ENCODE measurements at regions not wholly inside any gene's neighbourhood (a gene's known extent, or its start where the extent isn't known, plus 50 kb on each side); places are given as distances from the start of the nearest gene placed in this dataset.

DNA sequence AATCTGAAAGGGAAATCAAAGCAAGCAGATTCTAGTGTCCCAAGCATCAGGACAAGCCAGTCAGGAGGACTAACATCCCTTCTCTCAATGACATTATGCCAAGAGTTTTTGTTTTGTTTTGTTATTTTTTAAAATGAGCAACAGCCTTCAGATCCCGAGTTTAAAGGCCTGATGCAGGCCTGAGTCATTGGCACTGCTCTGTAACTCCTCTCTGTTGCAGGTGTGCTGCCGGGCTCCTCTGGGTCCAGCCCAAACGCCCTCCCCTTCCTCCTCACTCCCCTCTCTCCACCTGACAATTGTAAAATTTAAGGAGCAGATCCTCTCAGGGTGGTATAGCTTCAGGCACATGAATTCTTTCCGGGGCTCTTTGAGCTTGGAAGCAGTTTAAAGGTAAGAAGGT lies 502.0 kb downstream of the BMP2 start:
- no peak for DNase-seq

DNA sequence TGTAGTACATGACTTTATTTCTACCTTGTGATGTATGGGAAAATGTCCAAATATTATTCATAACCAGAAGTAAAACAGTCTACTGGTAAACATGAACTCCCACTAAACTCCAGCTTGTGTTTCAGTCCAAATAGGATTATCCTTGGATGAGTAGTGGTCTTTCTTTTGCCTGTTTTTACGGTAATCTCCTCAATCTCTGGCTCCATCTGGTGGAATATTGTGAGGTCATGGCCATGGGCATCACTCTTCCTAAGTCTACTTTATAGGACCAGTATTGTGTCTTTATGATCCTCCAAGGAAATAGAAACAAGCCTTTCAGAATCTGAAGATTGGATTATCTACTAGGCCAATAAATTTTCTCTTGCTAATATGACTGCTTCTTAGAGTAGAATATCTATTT lies 505.0 kb downstream of the BMP2 start:
- peak; percentile 37 to 39 for DNase-seq

DNA sequence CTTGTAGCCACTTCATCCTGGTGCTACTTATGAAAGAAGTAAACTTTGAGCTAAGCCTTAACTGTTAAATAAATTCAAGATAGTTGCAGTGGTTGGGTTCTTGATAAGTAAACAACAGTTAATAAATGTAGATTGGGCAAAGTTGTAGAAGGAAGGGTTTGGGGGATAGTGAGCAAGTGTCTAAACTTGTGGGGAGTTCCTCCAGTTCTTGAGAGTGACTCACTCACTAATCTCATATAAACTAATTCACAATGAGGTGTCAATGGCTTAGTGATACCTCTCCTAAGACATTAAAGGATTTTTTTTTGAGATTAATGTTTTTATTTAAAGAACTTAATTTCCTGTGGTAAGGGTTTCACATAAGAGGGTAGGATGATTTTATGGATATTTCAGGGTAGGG lies 507.4 kb downstream of the BMP2 start:
- DNase-seq, result no peak

DNA sequence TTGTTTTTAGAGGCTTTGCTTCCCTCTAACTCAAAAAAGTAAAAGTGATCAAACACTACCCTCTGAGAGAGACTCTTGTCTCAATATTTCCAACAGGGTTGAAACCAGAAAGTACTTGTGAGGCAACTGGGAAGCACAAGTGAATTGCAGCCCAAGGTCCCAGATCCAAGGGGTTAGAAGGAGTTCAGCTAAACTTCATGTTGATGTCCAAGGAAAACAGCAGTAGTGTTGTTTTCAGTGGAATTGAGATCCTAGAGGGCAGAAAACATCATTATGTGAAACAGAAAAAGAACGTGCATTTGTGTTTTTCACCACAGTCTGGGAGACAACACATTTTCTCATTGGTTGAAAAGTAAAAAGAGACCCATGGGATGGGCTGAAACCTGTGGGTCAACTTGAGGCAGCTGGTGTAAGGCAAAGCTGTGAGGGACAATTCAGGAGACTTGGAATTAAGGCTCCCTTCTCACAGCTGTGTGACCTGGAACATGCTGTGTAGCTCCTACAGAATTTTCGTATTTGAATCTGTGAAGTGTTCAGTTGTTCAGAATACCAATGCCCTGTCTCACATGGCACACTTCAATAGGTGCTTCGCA lies 508.3 kb downstream of the BMP2 start:
- no peak for DNase-seq

DNA sequence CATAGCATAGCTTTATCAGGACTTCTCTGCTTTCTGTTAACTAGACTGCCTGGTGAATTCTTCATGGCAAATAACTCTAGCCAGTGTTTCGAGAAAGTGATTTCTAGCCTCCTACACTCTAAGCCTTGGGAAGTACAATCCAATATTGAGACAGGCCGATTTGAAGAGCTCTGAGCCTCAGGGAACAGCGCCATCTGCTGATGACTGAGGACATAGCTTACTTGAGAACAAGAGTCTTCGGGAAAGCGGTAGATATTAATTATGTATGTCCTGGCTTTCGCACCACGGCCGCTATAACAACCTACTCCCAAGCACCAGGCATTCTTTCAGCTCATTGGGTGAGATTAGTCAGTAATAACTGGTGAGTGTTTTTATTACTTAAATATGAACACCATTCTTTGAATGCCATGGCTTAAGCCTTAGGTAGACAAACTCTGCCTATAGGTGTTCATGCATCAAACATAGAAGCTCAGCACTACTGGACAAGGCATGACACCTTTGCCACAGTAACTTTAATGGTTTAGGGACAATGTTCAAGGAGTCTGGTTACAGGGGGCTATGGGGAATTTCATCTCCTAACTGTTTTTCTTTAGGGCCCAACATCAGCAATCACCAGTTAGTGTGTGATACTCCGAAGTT lies 518.6 kb downstream of the BMP2 start:
- peak; percentile 94 to 96 for DNase-seq

DNA sequence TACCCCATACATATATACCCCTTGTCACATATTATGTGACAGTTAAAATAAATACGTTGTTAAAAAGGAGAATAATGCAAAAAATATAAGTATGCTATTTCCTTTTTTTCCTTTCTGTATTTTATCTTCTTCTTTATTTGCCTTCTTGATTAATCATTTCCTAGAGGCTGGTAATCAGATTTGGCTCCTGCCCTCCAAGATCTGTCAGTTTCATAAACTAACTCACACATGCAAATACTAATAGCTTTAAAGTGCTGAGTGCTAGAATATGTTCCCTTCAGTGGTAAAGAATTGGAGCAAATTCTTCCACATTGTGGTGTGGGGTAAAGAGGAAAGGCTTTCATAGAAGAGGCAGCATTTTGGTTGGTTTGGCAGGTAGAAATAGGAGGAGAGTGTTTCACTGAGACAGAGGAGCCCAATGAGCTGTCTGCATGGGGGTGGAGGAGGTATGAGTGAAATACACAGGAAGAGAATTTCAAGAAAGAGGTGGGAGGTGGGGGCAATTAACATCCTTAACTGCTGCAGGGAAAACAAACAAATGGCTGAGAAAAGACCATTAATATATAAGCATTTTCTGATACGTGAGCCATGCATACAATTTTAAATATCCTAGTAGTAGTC lies 523.9 kb downstream of the BMP2 start:
- no peak for DNase-seq

DNA sequence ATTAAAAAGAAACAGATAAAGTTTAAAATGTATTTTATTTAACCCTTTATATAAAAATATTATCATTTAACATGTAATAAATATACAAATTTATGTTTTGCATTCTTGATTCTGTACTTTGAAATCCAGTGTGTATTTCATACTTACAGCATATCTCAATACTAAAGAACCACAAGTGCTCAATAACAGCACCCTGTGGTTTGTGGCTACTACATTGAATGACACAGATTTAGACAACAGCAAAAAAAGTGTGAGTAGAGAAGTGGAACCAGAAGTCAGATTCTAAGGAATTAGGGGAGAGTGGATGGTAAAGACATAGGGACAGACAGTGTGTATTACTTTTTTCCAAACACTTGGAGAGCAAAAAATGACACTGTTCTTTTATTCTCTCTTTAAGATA lies 524.5 kb downstream of the BMP2 start:
- DNase-seq, result no peak

DNA sequence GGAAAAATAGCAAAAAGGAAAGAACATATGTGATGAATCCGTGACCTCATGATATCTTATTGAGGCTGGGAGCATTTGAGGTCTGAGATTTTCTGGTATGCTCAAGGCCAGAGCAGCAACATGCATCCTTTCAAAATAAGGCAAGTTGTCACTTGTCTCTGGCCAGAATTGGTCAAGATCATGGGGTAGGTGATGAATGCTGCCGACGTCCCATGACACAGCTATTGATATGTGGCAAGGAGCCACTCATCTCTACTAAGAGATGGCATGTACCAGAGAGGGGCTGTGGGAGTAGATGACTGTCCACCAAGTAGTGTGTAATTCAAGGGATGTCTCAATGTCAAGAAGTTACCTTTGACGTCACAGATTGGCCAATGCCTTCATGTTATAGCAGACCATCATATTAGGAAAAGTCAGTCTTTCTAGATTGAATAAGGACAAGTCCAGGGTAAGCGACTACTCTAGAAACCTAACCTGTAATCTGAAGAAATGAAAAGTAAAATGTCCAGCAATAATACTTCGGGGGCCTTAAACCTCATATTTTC lies 527.4 kb downstream of the BMP2 start:
- DNase-seq, result no peak

DNA sequence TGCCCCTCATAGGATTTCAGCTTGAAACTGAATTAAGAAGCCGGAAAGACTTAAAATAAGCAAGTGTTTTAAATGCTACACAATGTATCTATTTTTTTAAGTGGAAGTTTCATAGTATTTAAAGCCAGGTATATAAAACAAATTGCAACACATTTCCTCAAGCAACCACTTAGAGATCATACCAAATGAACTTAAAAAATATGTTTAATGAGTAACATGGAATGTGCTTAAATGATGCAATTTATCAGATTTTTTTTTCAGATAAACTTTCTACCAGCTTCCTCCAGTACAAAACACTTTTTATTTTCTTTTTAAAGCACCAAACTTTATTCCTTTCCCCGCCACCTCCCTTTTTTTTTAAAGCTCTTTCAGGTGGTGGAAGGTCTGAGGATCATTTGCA lies 534.3 kb downstream of the BMP2 start:
- no peak for DNase-seq

DNA sequence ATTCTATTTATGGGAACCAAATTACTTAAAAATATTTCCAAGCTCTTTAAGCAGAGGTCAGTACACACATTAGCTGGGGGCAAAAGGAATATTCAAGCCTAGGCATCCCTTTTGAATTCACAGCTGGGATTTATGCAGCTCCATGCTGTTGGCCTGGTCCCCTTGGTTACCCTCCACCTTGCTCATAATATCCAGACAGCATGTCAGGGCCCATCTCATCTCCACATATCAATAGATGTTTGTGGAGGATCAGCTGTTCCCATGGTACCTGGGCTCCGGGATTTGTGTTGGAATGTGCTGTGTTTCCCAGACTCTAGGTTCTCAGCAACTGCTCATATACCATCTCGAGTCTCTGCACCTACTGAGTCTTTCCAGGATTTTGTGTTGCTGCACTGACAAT lies 534.8 kb downstream of the BMP2 start:
- no peak for DNase-seq

DNA sequence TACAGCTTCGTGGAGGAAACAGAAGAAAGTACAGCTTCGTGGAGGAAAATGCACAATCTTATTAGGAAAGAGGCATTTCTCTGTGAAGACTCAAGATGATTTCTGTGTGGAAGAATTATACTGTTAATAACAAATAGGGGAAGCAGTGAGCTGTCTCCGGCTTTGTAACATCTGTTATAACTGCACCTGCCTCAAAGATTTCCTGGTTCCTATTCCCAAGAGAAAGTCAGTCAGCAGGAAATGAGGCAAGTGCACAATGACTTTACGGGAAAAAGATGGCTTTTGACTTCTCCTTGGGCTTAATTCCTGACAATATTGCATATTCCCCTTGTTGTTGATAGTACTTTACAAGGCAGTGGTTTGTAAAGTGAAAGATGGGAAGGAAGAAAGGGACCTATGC lies 538.5 kb downstream of the BMP2 start:
- no peak for DNase-seq

DNA sequence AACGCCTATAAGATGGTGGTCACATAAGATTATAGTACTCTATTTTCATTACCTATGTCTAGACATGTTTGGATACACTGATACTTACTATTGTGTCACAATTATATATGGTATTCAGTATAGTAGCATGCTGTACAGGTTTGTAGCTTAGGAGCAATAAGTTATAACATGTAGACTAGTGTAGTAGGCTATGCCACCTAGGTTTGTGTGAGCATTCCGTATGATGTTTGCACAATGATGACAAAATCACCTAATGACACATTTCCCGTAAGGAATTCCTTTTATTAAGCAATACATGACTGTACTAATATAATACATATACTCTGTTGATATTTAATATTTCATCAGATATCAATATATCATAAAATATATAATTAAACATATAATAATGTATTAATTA lies 540.7 kb downstream of the BMP2 start:
- no peak for DNase-seq

DNA sequence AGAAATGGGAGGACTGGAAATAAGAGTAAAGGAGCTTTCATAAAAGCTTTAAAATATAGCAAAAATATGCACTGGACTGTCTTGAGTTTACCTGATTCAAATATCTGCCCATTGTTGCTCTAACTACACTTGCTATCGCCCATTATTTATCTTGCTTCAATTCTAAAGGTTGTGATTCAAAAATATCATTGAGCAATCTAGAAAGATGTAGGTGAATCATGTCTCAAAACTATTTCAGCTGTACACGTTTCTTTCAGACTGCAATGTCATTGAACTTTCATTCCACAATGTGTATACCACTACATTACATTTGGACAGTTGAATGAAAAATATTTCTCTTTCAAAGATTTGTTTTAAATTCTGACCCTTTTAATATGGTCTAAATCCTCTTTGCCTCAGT lies 545.6 kb downstream of the BMP2 start:
- DNase-seq, result no peak

DNA sequence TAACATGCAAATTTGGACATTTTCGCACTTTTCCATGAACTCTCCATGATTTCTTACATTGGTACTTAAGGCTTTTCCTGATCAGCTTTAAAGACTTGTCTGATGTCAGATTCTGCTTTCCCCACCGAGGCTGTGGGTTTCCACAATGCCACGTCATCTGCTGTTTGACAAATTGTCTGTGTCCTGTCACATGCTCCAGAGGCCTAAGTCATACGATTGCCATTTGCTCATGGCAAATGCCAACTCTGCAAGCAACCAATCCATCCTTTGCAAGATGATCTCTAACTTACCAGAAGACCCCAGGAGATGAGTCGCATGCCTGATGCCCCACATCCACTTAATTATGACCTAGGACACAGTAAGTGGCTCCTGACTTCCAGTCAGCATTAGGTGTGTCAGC lies 556.5 kb downstream of the BMP2 start:
- DNase-seq, result no peak

DNA sequence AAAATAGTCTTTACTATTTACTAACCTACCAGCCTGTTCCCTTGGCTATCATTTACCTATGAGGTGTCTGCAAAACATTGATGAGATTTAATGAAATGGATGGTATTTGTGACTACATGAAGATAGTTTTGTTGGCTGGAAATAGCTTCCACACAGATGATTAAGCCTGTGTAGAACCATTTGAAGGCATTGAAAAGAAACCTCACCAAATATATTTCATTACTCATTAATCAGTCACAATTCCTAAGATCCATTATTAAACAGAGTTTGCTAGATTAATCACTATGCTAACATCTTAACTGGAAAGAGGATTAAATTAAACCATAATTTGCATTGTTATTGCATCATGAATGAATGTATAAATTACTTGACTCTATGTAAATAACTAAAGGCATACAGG lies 560.3 kb downstream of the BMP2 start:
- no peak for DNase-seq

DNA sequence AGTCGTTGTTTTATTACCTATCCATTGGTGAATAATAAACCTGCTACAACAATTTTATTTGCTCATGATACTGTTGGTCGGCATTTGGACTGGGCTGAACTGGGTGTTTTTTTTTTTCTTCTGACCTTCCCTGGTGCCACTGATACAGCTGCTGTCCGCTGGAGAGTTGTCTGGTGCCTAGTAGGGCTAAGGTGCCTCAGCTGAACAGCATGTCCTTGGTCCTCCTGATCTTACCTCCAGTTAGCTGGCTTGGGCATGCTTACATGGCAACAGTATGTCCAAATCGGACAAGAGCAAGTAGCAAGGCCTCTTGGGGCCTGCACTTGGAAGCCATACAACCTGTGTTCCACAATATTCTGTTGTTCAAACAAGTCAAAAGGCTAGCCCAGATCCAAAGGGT lies 563.4 kb downstream of the BMP2 start:
- DNase-seq, result no peak

DNA sequence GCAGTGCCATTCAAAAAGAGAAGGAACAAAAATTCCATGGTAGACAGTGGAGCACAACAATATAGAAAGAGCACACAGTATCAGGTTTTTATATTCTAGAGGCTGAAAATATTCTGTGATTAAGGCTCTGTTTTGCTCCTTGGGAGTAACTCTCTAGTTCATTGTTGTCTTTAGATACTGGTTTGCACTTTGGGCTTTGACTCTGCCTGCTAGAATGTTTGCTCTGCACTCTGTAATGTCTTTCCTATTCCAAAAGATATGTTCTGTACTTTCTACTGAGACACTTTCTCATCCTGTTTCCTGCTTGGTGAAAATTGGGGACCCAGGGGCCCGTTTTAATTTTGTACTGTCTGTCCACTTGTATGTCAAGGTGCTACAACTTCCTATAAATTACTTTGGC lies 564.7 kb downstream of the BMP2 start:
- no peak for DNase-seq

DNA sequence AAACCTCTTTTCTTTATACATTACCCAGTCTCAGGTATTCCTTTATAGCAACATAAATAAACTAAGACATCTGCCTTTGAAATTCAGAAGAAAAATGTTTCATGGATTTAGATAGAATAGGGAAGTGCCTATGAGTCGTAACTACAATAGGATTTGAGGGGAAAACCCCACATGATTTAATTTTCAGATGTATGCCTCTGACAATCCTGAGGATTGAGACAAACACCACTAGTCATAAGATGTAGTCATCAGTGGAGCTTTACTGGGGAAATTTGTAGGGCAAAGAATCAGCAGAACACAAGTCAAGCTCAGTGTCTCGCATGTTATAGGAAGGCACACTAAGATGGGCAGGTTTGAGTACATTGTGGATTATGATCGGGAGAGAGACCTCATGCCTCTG lies 566.4 kb downstream of the BMP2 start:
- no peak for DNase-seq

DNA sequence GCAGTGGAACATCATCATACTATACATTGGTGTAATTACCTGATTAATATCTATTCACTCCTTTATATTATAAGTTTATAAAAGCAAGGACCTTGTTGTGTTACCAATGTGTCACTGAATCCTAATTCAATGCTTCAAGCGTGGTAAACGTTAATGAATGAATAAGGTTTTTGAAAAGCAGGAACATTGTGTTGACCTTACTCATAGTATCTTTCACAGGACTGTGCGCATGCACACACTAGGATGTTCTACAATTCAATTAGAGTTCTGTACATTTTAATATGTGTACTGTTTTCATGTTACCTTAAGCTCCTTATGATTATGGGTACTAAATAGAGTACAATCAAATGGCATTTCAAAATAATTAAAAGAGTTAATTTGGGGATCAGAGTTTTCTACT lies 578.5 kb downstream of the BMP2 start:
- no peak for DNase-seq

DNA sequence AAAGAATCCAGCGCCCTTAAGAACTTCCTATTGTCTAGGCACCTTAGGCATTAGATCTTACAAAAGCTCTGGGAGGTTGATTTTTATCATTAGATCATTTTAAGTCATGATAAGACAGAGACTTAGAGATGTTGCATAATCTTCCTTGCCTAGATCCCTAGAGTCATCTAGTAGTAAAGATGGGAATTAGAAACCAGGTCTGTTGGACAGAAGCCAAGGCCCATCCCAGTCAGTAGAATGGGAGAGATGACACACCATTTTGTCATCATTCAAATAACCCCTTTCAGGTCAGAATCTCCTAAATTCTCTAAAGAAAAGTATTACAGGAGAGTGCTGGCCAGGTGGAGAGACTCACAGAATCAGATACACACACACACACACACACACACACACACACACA lies 579.1 kb downstream of the BMP2 start:
- DNase-seq, result no peak

DNA sequence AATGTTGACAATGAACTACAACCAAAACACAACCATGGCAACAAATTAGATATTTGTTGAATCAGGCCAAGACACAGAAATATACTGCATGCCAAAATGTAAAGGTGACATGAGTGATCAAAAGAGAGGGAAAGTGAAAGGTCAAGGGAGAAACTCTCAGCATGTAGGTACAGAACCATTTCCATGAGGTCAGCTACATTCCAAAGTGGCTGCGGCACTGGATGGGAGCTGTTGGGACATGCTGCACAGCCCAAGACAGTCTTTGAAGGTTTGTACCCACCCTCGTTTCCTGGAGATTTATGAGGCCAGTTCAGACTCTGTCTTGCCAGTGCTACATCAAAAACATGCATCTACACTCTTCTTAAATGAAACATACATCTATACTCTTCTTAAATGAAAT lies 579.9 kb downstream of the BMP2 start:
- no peak for DNase-seq

DNA sequence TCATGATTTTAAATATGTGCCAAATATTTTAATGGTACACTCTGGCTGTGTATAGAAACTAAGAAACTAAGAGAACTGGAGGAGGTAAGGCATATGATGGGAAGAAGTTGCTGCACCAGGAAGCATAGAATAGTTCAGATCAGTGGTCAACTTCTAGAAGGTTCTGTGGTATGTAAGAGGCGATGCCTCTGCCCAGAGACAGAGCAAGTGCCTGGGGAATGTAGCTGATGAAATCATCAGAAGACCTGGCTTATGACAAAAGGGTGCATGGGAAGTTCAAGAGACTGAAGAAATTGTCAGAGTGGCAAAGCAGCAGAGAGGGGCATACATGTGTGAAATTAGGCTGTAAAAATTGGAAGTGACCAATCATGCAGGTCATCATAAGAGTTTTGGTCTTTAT lies 580.8 kb downstream of the BMP2 start:
- no peak for DNase-seq

DNA sequence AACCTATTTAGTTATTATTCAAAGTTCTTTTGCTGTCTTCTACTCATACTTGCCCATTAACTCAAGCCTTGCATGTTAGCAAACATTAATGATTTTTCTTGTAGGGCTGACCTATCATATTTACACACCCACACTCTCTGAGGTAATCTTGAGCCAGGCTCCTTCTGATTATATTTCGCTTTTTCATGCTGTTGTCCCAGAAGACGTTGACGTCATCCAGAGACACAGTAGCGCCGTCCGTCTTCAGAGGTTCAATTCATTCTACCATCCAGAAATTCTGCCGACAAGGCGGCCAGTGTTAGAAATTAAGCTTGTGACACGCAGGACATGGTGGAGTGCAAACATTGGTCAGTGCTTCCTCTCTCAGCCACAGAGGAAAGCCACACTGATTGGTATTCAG lies 584.7 kb downstream of the BMP2 start:
- DNase-seq, result no peak

DNA sequence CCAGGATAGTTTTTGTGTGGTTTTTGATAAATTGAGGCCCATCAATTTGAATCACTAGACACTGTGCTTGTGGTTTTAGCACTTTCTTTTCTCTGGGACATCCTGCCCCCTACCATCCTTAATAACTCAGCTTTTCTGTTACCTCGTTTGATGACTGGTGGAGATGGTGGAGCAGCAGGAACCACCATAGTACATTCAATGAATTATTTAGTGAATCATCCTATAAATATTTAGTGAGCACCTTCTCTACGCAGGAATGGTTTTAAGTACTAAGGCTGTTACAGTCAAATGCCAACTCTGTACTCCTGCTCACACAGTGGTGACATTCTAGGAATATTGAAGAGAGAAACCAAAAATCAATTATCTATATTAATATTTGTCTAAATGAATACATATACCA lies 585.2 kb downstream of the HAO1 start:
- DNase-seq, result no peak

DNA sequence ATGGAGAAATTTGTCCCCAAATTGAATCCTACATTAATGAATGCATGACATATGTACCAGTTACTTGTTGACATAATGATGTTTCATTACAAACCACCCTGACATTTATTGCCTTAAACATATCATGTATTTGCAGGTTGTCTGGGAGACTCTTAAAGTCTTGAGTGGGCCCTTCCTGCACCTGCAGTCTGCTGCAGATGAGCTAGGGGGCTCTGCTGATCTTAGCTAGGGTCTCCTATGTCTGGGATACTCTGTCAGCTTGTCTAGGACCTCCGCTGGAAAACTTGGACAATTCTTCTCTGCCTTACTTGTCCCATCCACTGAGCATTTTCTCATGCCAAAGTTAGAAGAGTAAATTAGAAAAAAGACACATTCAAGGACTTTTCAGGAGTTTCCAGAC lies 581.6 kb downstream of the HAO1 start:
- peak; percentile 10 to 17 for DNase-seq

All from SHP77 (cell line).